COLO668 (cell line): ENCODE measurements at regions not wholly inside any gene's neighbourhood (a gene's known extent, or its start where the extent isn't known, plus 50 kb on each side); places are given as distances from the start of the nearest gene placed in this dataset.

Experiments
- DNase-seq: peaks from one replicate; lab custom pipeline; 2025; ENCODE audit not compliant: unreplicated experiment; lab: John Stamatoyannopoulos, UW

- no peak for DNase-seq
Measured at GRCh38 chr10:62453274-62453673, 79.1 kb downstream of the ZNF365 start.

- DNase-seq, result no peak
Measured at GRCh38 chr10:62454687-62455397, 80.7 kb downstream of the ZNF365 start.

- DNase-seq, result no peak
Measured at GRCh38 chr10:62456611-62457101, 82.5 kb downstream of the ZNF365 start.

- no peak for DNase-seq
Measured at GRCh38 chr10:62457196-62457595, 83.0 kb downstream of the ZNF365 start.

GRCh38 chr10:62457598-62457997 is 83.4 kb downstream of the ZNF365 start:
- DNase-seq, result no peak

- no peak for DNase-seq
Measured at GRCh38 chr10:62459072-62459471, 84.9 kb downstream of the ZNF365 start.

GRCh38 chr10:62459500-62459899 is 85.3 kb downstream of the ZNF365 start:
- no peak for DNase-seq

GRCh38 chr10:62460393-62460792 is 86.2 kb downstream of the ZNF365 start:
- no peak for DNase-seq

GRCh38 chr10:62461120-62461519 is 87.0 kb downstream of the ZNF365 start:
- no peak for DNase-seq

- DNase-seq, result no peak
Measured at GRCh38 chr10:62462461-62462860, 88.3 kb downstream of the ZNF365 start.

GRCh38 chr10:62463364-62463763 is 89.2 kb downstream of the ZNF365 start:
- DNase-seq, result no peak

GRCh38 chr10:62464308-62464707 is 90.1 kb downstream of the ZNF365 start:
- no peak for DNase-seq

GRCh38 chr10:62466590-62466989 is 92.4 kb downstream of the ZNF365 start:
- no peak for DNase-seq

- DNase-seq, result no peak
Measured at GRCh38 chr10:62467527-62467926, 93.4 kb downstream of the ZNF365 start.

GRCh38 chr10:62471711-62472110 is 97.5 kb downstream of the ZNF365 start:
- DNase-seq, result no peak

GRCh38 chr10:62473241-62473640 is 99.1 kb downstream of the ZNF365 start:
- no peak for DNase-seq

- no peak for DNase-seq
Measured at GRCh38 chr10:62475551-62475950, 101.4 kb downstream of the ZNF365 start.

GRCh38 chr10:62479523-62479922 is 105.4 kb downstream of the ZNF365 start:
- DNase-seq, result no peak

- DNase-seq, result no peak
Measured at GRCh38 chr10:62480196-62480595, 106.0 kb downstream of the ZNF365 start.

GRCh38 chr10:62482581-62482980 is 108.4 kb downstream of the ZNF365 start:
- DNase-seq, result no peak

GRCh38 chr10:62491597-62491996 is 117.4 kb downstream of the ZNF365 start:
- no peak for DNase-seq

GRCh38 chr10:62492012-62492869 is 118.1 kb downstream of the ZNF365 start:
- DNase-seq, result no peak
